Smooth muscle cell (in vitro differentiated cells): ENCODE measurements at regions not wholly inside any gene's neighbourhood (a gene's known extent, or its start where the extent isn't known, plus 50 kb on each side); places are given as distances from the start of the nearest gene placed in this dataset.

Experiments used
- DNase-seq: peaks from one replicate; lab custom pipeline; 2025; ENCODE audit not compliant: unreplicated experiment; lab: John Stamatoyannopoulos, UW
- H2AFZ ChIP-seq: fragments of 200-600 bp; sonication (generic); 2 replicates; pipeline ENCODE4 v1.6.0; 2016; ENCODE audit warnings: antibody characterized with exemption, low read depth, mild to moderate bottlenecking
- H3F3A ChIP-seq: fragments of 200-600 bp; sonication (generic); 2 replicates; pipeline ENCODE4 v1.6.0; 2017; ENCODE audit warnings: antibody characterized with exemption, low read depth
- H3K27ac ChIP-seq: fragments of 200-600 bp; sonication (generic); 2 replicates; pipeline ENCODE4 v1.5.1; 2016; ENCODE audit warnings: low read depth, mild to moderate bottlenecking
- H3K27me3 ChIP-seq: fragments of 200-600 bp; sonication (generic); 2 replicates; pipeline ENCODE4 v1.6.1; 2016; ENCODE audit warnings: low read depth, mild to moderate bottlenecking
- H3K36me3 ChIP-seq: fragments of 200-600 bp; sonication (generic); 2 replicates; pipeline ENCODE4 v1.5.1; 2016; ENCODE audit warnings: low read depth
- H3K4me1 ChIP-seq: fragments of 200-600 bp; sonication (generic); 2 replicates; pipeline ENCODE4 v1.5.1; 2016; ENCODE audit warnings: low read depth
- H3K4me2 ChIP-seq: fragments of 200-600 bp; sonication (generic); 2 replicates; pipeline ENCODE4 v1.6.0; 2016; ENCODE audit warnings: mild to moderate bottlenecking
- H3K4me3 ChIP-seq: fragments of 200-600 bp; sonication (generic); 2 replicates; pipeline ENCODE4 v1.5.1; 2016; ENCODE audit warnings: mild to moderate bottlenecking
- H3K79me2 ChIP-seq: fragments of 200-600 bp; sonication (generic); 2 replicates; pipeline ENCODE4 v1.6.0; 2016; ENCODE audit warnings: low read depth, mild to moderate bottlenecking
- H3K9ac ChIP-seq: fragments of 200-600 bp; sonication (generic); 2 replicates; pipeline ENCODE4 v1.6.0; 2016; ENCODE audit warnings: low read depth
- H3K9me3 ChIP-seq: fragments of 200-600 bp; sonication (generic); replicated peaks from 2 replicates; pipeline ENCODE4 v1.5.1; 2016; ENCODE audit warnings: low read depth
- H4K20me1 ChIP-seq: fragments of 200-600 bp; sonication (generic); 2 replicates; pipeline ENCODE4 v1.6.0; 2016; ENCODE audit warnings: low read depth
- WGBS: methylation state at CpG from one replicate; pipeline ENCODE4 v1.1.7; 2016; ENCODE audit warnings: low lambda C conversion rate; 5-methylcytosine and 5-hydroxymethylcytosine counted together
- TF ChIP-seq, protein P1 (sequence below): fragments of 200-600 bp; sonication (generic); IDR thresholded peaks from 2 replicates; pipeline ENCODE4 v1.5.1; 2017; ENCODE audit warnings: borderline replicate concordance, mild to moderate bottlenecking, antibody characterized with exemption; ENCODE audit not compliant: insufficient read depth, poor library complexity, severe bottlenecking

DNA sequence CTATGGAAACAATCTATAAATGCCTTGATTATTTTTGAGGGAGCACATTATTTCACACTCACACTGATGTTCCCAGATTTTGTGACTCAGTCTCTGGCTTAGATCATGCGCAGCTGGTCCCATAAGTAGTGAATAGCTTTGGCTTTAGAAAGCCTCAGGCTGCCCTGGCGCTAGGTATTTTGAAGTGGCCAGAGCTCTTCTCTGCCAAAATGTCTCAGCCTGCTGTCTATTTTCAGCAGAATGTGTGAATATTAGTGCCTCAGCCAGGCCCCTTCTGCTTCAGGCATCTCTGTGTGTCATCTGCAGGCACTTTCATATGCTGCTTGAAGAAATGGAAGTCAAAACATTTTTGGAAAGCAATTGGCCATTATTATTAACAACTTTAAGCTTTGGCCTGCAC, 931.0 kb upstream of the INTU start:
- H3K79me2 ChIP-seq: no peaks in the 10 kb centered on the region
- 68% methylated on average over 2 of the region's 2 CpGs for WGBS

DNA sequence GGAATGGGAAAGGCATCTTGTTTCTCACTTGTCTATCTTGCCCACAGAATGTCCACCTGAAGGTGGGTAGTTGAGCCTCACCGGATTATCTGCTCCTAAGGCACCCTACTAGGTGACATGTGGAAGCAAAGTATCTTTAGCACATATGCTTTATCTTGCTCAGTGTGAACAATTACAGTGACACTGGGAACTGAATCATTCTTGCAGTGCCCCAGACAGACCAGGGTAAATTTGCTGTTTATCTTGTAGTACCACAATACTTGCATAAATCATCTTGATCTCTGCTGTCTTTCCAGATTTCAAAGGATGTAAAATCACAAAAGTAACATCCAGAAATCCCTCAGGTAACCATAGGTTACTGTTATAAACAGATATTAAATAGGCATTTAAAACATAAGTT, 930.0 kb upstream of the INTU start:
- TF ChIP-seq, protein P1, sequence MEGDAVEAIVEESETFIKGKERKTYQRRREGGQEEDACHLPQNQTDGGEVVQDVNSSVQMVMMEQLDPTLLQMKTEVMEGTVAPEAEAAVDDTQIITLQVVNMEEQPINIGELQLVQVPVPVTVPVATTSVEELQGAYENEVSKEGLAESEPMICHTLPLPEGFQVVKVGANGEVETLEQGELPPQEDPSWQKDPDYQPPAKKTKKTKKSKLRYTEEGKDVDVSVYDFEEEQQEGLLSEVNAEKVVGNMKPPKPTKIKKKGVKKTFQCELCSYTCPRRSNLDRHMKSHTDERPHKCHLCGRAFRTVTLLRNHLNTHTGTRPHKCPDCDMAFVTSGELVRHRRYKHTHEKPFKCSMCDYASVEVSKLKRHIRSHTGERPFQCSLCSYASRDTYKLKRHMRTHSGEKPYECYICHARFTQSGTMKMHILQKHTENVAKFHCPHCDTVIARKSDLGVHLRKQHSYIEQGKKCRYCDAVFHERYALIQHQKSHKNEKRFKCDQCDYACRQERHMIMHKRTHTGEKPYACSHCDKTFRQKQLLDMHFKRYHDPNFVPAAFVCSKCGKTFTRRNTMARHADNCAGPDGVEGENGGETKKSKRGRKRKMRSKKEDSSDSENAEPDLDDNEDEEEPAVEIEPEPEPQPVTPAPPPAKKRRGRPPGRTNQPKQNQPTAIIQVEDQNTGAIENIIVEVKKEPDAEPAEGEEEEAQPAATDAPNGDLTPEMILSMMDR: no peak
- no peaks in the 10 kb centered on the region for H4K20me1 ChIP-seq
- 100% methylated on average over 1 of the region's 1 CpG for WGBS
- no peaks in the 10 kb centered on the region for H3K79me2 ChIP-seq
- no peak overlapping the region for H3K27ac ChIP-seq
- no peaks in the 10 kb centered on the region for H3K27me3 ChIP-seq
- no peak overlapping the region for H3K9ac ChIP-seq
- H3F3A ChIP-seq: no peaks in the 10 kb centered on the region
- no peak for DNase-seq
- H3K36me3 ChIP-seq: no peaks in the 10 kb centered on the region
- no peak overlapping the region for H3K4me3 ChIP-seq
- H3K4me1 ChIP-seq: no peaks in the 10 kb centered on the region
- no peaks in the 10 kb centered on the region for H3K9me3 ChIP-seq
- no peak overlapping the region for H3K4me2 ChIP-seq
- no peak overlapping the region for H2AFZ ChIP-seq

More for the DNA sequence above, 931.0 kb upstream of the INTU start:
- TF ChIP-seq, protein P1: no peak
- Histone ChIP-seq H3K9ac (no peak overlapping the region), H3K27ac (no peak overlapping the region), H3K36me3 (no peaks in the 10 kb centered on the region), H2AFZ (peak overlapping the region; percentile 73), H3K4me2 (no peak overlapping the region), H4K20me1 (no peaks in the 10 kb centered on the region), H3K4me1 (no peaks in the 10 kb centered on the region), H3K9me3 (no peaks in the 10 kb centered on the region), H3K4me3 (no peak overlapping the region), H3K27me3 (no peaks in the 10 kb centered on the region), H3F3A (no peaks in the 10 kb centered on the region)
- DNase-seq: no peak

DNA sequence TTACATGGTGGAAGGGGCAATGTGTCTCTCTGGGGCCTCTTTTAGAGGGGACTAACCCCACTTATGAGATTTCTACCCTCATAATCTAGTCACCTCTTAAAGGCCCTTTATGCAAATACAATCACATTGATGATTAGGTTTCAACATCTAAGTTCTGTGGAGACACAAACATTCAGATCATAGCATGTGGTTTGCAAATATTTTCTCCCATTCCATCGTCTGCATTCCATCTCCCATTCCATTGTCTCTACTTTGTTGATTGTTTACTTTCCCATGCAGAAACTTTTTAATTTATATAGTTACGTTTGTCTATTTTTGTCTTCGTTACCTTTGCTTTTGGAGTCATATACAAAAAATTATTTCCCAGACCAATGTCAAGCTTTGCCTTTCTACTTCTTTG, 927.5 kb upstream of the INTU start:
- no peaks in the 10 kb centered on the region for H3K36me3 ChIP-seq
- no peak overlapping the region for H3K27ac ChIP-seq
- DNase-seq: no peak
- H3K4me3 ChIP-seq: no peak overlapping the region
- H3K27me3 ChIP-seq: no peaks in the 10 kb centered on the region
- H3K9me3 ChIP-seq: no peaks in the 10 kb centered on the region
- no peak overlapping the region for H3K4me2 ChIP-seq
- H3K4me1 ChIP-seq: no peaks in the 10 kb centered on the region
- TF ChIP-seq, protein P1: no peak
- H3K9ac ChIP-seq: no peak overlapping the region
- H3K79me2 ChIP-seq: no peaks in the 10 kb centered on the region
- no peaks in the 10 kb centered on the region for H4K20me1 ChIP-seq
- H2AFZ ChIP-seq: no peak overlapping the region
- no peaks in the 10 kb centered on the region for H3F3A ChIP-seq
- 78% methylated on average over 3 of the region's 3 CpGs for WGBS

DNA sequence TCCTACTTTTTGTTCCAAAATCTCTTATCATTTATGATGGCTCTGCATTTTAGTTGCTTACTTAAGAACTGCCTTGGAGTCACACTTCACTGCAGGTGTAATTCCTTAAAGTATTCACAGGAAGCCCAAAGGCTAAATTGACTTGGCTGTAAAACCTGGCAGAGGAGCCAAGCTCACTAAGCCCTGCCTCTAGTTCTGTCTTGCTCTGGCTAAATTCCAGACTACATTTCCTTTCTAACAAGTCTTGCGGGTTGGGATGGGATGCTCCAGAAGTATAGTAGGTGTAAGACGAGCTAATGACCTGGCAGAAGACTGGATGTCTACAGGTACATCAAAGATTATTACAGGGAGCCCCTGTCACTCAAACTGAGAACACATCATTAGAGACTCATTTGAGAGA, 924.0 kb upstream of the INTU start:
- H3K4me3 ChIP-seq: no peak overlapping the region
- H3K9ac ChIP-seq: no peak overlapping the region
- no peaks in the 10 kb centered on the region for H3K9me3 ChIP-seq
- WGBS: 79% methylated on average over 2 of the region's 2 CpGs
- no peaks in the 10 kb centered on the region for H4K20me1 ChIP-seq
- no peak for DNase-seq
- no peaks in the 10 kb centered on the region for H3K27me3 ChIP-seq
- H2AFZ ChIP-seq: no peak overlapping the region
- no peak overlapping the region for H3K4me2 ChIP-seq
- no peaks in the 10 kb centered on the region for H3K79me2 ChIP-seq
- no peaks in the 10 kb centered on the region for H3K4me1 ChIP-seq
- no peak overlapping the region for H3K27ac ChIP-seq
- H3F3A ChIP-seq: no peaks in the 10 kb centered on the region
- no peaks in the 10 kb centered on the region for H3K36me3 ChIP-seq
- TF ChIP-seq, protein P1: no peak
